HG03045 (cell line): ENCODE measurements at regions not wholly inside any gene's neighbourhood (a gene's known extent, or its start where the extent isn't known, plus 50 kb on each side); places are given as distances from the start of the nearest gene placed in this dataset.
"Not testable (repeated sequence)": the region's sequence is repeated elsewhere in the genome, so short reads cannot be mapped to it uniquely, and the experiment has no call there.

Experiments
- ATAC-seq: cut with Tn5 transposase; IDR thresholded peaks from one replicate; pipeline ENCODE4 v1.9.1; 2021; ENCODE audit warnings: mild to moderate bottlenecking, moderate library complexity; ENCODE audit not compliant: unreplicated experiment

GRCh38 chr2:129011466-129012061, 692.9 kb upstream of the HS6ST1 start:
- no peak for ATAC-seq

- no peak for ATAC-seq
Measured at GRCh38 chr2:129014432-129014831, 695.8 kb upstream of the HS6ST1 start.

GRCh38 chr2:129015397-129016285, 697.0 kb upstream of the HS6ST1 start:
- ATAC-seq: no peak

- no peak for ATAC-seq
Measured at GRCh38 chr2:129016972-129017371, 698.3 kb upstream of the HS6ST1 start.

- no peak for ATAC-seq
Measured at GRCh38 chr2:129024796-129025195, 706.1 kb upstream of the HS6ST1 start.

GRCh38 chr2:129035992-129036391, 717.3 kb upstream of the HS6ST1 start:
- ATAC-seq: no peak

- ATAC-seq: not testable (repeated sequence)
Measured at GRCh38 chr2:129043677-129044076, 725.0 kb upstream of the HS6ST1 start.

GRCh38 chr2:129046475-129046874, 727.8 kb upstream of the HS6ST1 start:
- ATAC-seq: not testable (repeated sequence)

GRCh38 chr2:129050101-129050500, 731.4 kb upstream of the HS6ST1 start:
- no peak for ATAC-seq

- ATAC-seq: no peak
Measured at GRCh38 chr2:129055242-129055641, 736.6 kb upstream of the HS6ST1 start.

- no peak for ATAC-seq
Measured at GRCh38 chr2:129055824-129056223, 737.2 kb upstream of the HS6ST1 start.

GRCh38 chr2:129056309-129056958, 737.8 kb upstream of the HS6ST1 start:
- no peak for ATAC-seq

- no peak for ATAC-seq
Measured at GRCh38 chr2:129056959-129057317, 738.3 kb upstream of the HS6ST1 start.

GRCh38 chr2:129058981-129059380, 740.3 kb upstream of the HS6ST1 start:
- ATAC-seq: no peak

GRCh38 chr2:129059476-129059875, 740.8 kb upstream of the HS6ST1 start:
- ATAC-seq: no peak

- no peak for ATAC-seq
Measured at GRCh38 chr2:129061069-129061768, 742.6 kb upstream of the HS6ST1 start.

- no peak for ATAC-seq
Measured at GRCh38 chr2:129061769-129062121, 743.1 kb upstream of the HS6ST1 start.

GRCh38 chr2:129062146-129062912, 743.7 kb upstream of the HS6ST1 start:
- ATAC-seq: no peak

GRCh38 chr2:129067070-129067469, 748.4 kb upstream of the HS6ST1 start:
- no peak for ATAC-seq

- no peak for ATAC-seq
Measured at GRCh38 chr2:129067953-129068352, 749.3 kb upstream of the HS6ST1 start.

- no peak for ATAC-seq
Measured at GRCh38 chr2:129068543-129068942, 749.9 kb upstream of the HS6ST1 start.
